ENCODE measurements at regions not wholly inside any gene's neighbourhood (a gene's known extent, or its start where the extent isn't known, plus 50 kb on each side); places are given as distances from the start of the nearest gene placed in this dataset.

DNA sequence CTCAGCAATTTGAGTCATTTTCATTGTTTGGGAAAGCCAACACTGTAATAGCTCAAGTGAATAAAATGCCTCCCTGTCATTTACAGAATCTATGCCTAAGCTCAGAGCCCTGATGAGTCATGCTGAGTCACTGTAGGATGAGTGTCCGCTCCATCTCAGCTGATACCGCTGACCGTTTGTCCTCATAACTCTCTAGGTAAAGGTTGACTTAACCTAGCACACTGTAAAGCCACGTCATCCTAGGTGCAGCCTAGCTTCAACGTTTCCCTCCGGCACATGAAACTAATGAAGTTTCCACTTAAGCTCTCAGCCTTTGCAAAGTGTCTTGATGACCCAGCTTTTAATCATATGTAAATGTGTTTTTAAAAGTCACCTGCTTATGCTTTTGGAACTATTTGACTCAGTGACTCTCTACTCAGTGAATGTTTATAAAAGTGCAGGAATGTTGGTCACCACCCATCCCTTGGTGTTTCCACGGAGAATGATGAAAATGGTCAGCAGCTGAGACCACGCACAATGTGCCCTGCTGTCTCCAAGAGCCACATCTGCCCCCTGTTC is 154.0 kb downstream of the PMAIP1 start:
- DNase-seq, result no peak
- Histone ChIP-seq H3K4me3 (replicated peaks in 1 of 3) (no peak overlapping the region), H3K4me1 (no peaks in the 10 kb centered on the region), H3K9me3 (no peaks in the 10 kb centered on the region), H3K27me3 (no peaks in the 10 kb centered on the region), H3K36me3 (no peaks in the 10 kb centered on the region), H3K27ac (no peak overlapping the region)
- WGBS, 2 donors, result 81 to 87% methylated on average over 8 of the region's 8 CpGs
- intact Hi-C loops (cut with DNase I), result no loop called here
- TF ChIP-seq POLR2A (IDR thresholded peaks at IDR 0.05), result no peak
- TF ChIP-seq, protein P1, sequence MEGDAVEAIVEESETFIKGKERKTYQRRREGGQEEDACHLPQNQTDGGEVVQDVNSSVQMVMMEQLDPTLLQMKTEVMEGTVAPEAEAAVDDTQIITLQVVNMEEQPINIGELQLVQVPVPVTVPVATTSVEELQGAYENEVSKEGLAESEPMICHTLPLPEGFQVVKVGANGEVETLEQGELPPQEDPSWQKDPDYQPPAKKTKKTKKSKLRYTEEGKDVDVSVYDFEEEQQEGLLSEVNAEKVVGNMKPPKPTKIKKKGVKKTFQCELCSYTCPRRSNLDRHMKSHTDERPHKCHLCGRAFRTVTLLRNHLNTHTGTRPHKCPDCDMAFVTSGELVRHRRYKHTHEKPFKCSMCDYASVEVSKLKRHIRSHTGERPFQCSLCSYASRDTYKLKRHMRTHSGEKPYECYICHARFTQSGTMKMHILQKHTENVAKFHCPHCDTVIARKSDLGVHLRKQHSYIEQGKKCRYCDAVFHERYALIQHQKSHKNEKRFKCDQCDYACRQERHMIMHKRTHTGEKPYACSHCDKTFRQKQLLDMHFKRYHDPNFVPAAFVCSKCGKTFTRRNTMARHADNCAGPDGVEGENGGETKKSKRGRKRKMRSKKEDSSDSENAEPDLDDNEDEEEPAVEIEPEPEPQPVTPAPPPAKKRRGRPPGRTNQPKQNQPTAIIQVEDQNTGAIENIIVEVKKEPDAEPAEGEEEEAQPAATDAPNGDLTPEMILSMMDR (IDR thresholded peaks at IDR 0.05), result no peak

DNA sequence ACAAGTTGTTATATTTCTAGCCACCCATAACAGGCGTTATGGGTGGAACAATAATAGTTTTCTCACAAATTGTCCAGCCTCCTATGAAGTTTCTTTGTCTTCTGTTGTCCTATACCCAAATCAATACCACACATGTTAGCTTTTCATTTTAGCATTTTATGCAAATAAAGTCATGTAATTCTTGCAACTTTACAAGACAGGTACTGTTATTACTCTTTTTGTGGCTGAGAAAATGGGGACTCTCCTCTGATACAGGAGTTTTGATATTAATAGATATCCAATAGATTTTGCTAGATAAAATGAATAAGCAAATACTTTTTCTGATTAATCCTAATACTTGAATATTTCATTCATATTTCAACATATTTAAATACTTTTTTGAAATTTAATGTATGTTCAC is 151.0 kb downstream of the PMAIP1 start:
- 86 to 94% methylated on average over 1 of the region's 1 CpG for WGBS, 2 donors
- intact Hi-C loops (cut with DNase I), result no loop called here
- Histone ChIP-seq H3K27ac (no peak overlapping the region), H3K36me3 (no peaks in the 10 kb centered on the region), H3K27me3 (no peaks in the 10 kb centered on the region), H3K9me3 (no peaks in the 10 kb centered on the region), H3K4me1 (no peaks in the 10 kb centered on the region), H3K4me3 (replicated peaks in 1 of 3) (no peak overlapping the region)
- TF ChIP-seq POLR2A (IDR thresholded peaks at IDR 0.05), result no peak
- TF ChIP-seq, protein P1 (IDR thresholded peaks at IDR 0.05), result no peak
- DNase-seq, result no peak

DNA sequence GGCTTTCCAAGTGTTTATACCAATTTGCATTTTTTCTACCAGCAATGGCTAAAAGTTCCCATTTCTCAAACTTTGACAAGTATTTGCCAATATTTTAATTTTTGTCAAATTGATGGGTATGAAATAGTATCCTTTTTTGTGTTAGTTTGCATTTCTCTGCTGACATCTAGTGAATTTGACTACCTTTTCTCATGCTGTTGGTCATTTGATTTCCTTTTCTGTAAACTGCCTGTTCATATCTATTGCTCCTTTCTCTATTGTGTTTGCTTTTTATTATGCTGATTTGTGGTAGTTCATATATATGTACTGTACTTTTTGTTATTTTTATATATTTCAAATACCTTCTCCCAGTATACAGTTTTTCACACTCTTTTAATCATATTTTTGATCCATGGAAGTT is 149.4 kb downstream of the PMAIP1 start:
- DNase-seq, result no peak
- H3K4me3 ChIP-seq (replicated peaks in 1 of 3), result no peak overlapping the region
- no peaks in the 10 kb centered on the region for H3K4me1 ChIP-seq
- no peaks in the 10 kb centered on the region for H3K27me3 ChIP-seq
- intact Hi-C loops (cut with DNase I), result no loop called here
- H3K27ac ChIP-seq, result no peak overlapping the region
- no peaks in the 10 kb centered on the region for H3K36me3 ChIP-seq
- no peak for TF ChIP-seq POLR2A (IDR thresholded peaks at IDR 0.05)
- TF ChIP-seq, protein P1 (IDR thresholded peaks at IDR 0.05), result no peak
- no peaks in the 10 kb centered on the region for H3K9me3 ChIP-seq

DNA sequence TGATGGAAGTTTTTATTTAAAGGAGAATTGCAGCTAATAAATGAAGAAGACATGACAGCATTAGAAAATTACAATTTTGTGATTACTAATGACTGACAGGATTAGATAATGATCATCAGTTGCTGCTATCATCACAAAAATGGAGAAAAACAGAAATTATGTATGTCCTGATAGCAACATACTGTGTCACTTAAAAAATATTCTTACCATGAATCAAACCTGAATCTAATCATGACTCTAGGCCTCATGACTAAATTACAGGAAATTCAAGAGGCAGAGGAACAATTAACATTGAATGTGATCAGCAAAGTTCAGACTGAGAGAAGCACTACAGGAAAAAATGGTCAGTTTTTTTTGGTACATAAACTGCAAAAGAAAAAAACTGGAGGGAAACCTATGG is 147.8 kb downstream of the PMAIP1 start:
- DNase-seq, result no peak
- Histone ChIP-seq H3K9me3 (no peaks in the 10 kb centered on the region), H3K4me1 (no peaks in the 10 kb centered on the region), H3K36me3 (no peaks in the 10 kb centered on the region), H3K27ac (no peak overlapping the region), H3K4me3 (replicated peaks in 1 of 3) (no peak overlapping the region), H3K27me3 (no peaks in the 10 kb centered on the region)
- TF ChIP-seq, protein P1 (IDR thresholded peaks at IDR 0.05), result no peak
- TF ChIP-seq POLR2A (IDR thresholded peaks at IDR 0.05), result no peak
- intact Hi-C loops (cut with DNase I), result no loop called here

DNA sequence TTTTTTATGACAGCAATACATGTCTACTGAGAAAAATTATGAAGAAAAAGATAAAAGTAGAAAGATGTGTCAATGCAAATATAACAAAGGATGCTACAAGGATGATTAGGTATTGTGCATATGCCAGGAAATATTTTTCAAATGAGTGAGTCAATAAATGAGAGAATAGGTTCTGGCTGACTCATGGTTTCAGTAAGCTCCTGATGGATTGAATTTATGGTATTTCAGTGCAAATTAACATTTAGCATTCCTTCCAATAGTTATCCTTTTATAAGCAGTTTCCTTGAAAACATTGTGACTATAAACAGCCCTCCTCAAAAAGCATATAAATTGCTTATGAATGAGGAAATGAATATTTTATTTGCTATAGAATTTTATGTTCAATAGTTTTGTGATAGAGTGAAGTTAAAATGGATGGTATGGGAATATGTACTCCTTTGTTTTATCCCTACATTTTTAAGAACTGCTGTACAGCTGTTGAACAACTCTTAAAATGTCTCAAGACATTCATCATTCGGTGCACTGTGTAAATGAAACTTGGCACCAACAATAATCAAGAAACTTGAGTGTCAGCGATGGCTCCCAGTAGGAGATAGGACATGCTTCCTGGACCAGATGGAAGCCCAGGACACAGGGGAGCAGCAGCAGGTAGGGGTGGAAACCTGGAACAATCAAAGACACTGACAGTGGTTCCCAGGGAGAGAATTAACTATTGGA is 144.7 kb downstream of the PMAIP1 start:
- Histone ChIP-seq H3K27ac (no peak overlapping the region), H3K36me3 (no peaks in the 10 kb centered on the region), H3K4me3 (replicated peaks in 1 of 3) (no peak overlapping the region), H3K4me1 (no peaks in the 10 kb centered on the region), H3K9me3 (no peaks in the 10 kb centered on the region), H3K27me3 (no peaks in the 10 kb centered on the region)
- DNase-seq, result no peak
- intact Hi-C loops (cut with DNase I), result no loop called here
- 78 to 81% methylated on average over 2 of the region's 2 CpGs for WGBS, 2 donors
- TF ChIP-seq, protein P1 (IDR thresholded peaks at IDR 0.05), result no peak
- TF ChIP-seq POLR2A (IDR thresholded peaks at IDR 0.05), result no peak
